Fibroblast of skin of left quadriceps (primary cell): ENCODE measurements at regions not wholly inside any gene's neighbourhood (a gene's known extent, or its start where the extent isn't known, plus 50 kb on each side); places are given as distances from the start of the nearest gene placed in this dataset.
"Not testable (repeated sequence)": the region's sequence is repeated elsewhere in the genome, so short reads cannot be mapped to it uniquely, and the experiment has no call there.

Experiments
- DNase-seq, 2 experiments: peaks; one replicate each; pipeline ENCODE4 v3.0.0-alpha.2; 2013; ENCODE audit warnings: low read depth in 2 of 2

- not testable (repeated sequence) for DNase-seq
Measured at GRCh38 chr3:125810010-125810409, 159.0 kb upstream of the ROPN1B start.

- DNase-seq: peak; percentile 61 to 64
Measured at GRCh38 chr3:125822175-125822574, 146.8 kb upstream of the ROPN1B start.

DNA sequence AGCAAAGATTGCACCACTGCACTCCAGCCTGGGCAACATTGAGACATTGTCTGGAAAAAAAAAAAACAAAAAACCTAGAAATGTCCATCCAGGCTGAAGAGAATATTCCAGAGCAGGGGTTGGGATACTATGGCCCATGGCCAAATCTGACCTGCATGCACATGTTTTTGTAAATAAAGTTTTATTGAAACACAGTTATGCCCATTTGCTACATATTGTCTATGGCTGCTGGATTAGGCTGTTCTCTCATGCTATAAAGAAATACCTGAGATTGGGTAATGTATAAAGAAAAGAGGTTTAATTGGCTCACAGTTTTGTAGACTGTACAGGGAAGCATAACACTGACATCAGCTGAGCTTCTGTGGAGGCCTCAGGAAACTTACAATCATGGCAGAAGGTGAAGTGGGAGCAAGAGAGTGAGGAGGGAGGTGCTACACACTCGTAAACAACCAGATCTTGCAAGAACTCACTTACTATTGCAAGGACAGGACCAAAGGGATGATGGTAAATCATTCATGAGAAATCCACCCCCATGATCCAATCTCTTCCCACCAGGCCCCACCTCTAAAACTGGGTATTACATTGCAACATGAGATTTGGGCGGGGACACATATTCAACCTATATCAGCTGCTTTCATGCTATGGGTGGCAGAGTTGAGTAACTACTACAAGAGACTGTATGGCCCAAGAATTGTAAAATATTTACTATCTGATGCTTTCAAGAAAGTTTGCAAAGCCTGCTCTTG is 137.8 kb upstream of the ROPN1B start:
- not testable (repeated sequence) for DNase-seq

DNA sequence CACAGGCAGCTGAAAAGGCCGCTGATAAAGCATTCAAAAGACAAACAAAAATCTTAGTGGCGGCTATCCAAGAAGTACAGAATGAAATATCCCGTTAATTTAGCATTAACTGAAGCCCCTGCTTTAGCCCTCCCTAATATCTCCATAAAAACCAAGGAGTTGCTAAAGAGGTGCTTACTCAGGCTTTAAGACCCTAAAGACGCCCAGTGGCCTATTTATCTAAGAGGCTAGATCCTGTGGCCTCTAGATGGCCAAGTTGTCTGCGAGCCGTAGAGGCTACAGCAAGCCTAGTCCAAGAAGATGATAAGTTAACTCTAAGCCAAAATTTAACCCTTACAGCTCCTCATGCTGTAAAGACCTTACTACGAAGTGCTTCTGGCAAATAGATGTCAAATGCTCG is 133.4 kb upstream of the ROPN1B start:
- DNase-seq: not testable (repeated sequence)

DNA sequence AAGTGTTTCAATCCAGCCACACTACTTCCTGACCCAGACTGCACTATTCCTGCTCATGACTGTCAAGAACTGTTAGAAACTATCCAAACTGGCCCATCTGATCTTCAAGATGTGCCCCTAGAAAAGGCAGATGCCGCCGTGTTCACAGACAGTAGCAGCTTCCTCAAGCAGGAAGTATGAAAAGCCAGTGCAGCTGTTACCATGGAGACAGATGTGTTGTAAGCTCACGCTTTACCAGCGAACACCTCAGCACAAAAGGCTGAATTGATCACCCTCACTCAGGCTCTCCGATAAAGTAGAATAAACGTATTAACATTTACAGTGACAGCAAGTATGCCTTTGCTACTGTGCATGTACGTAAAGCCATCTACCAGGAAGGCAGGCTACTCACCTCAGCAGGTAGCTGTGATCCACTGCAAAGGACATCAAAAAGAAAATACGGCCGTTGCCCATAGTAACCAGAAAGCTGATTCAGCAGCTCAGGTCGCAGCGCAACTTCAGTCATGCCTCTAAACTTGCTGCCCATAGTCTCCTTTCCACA is 132.9 kb upstream of the ROPN1B start:
- peak; percentile 9 to 14 for DNase-seq

DNA sequence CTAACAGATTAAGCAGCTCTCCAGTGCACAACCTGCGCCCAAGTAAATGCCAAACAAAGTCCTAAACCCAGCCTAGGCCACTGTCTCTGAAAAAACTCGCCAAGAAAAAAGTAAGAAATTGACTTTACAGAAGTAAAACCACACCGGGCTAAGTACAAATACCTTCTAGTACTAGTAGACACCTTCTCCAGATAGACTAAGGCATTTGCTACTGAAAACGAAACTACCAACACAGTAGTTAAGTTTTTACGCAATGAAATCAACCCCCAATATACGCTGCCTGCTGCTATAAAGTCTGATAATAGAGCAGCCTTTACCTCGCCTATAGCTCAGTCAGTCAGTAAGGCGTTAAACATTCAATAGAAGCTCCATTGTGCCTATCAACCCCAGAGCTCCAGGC is 132.2 kb upstream of the ROPN1B start:
- DNase-seq: not testable (repeated sequence)

GRCh38 chr3:125838857-125839256 is 130.1 kb upstream of the ROPN1B start:
- not testable (repeated sequence) for DNase-seq

DNA sequence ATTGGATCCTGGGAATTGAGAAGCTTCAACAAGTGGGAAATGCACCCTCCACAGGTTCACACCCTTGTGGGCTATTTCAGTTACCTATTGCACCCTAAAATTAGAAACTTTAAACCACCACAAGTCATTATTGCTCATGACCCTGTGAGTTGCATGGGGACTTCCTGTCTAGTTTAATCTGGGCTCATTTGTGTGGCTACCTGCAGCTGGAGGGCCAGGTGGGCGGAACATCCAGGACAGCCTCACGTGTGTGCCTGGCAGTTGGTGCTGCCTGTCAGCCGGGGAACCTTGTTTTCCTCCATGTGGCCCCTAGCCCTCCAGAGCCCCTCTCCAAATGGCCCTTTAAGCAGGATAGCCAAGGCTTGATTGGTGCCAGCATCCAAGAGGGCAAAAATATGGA is 128.5 kb upstream of the ROPN1B start:
- not testable (repeated sequence) for DNase-seq

DNA sequence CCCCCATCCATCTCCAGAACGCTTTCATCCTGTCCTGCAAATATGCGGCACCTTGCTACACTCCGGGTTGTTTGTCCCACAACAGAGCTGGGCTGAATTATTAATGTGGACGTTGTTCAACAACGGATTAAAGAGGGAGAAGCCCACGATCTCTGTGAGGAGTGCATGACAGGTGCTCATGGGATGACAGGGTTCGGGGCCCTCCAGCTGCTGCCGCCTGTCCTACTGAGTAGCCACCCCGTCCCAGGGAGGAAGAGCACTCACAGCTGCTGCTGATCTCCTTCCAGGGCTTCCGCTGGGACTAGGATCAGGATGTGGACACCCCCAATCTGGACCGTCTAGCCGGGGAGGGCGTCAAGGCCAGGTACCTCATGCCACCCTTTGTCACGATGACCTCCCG is 121.0 kb upstream of the ROPN1B start:
- not testable (repeated sequence) for DNase-seq

GRCh38 chr3:125855006-125855405 is 114.0 kb upstream of the ROPN1B start:
- not testable (repeated sequence) for DNase-seq

DNA sequence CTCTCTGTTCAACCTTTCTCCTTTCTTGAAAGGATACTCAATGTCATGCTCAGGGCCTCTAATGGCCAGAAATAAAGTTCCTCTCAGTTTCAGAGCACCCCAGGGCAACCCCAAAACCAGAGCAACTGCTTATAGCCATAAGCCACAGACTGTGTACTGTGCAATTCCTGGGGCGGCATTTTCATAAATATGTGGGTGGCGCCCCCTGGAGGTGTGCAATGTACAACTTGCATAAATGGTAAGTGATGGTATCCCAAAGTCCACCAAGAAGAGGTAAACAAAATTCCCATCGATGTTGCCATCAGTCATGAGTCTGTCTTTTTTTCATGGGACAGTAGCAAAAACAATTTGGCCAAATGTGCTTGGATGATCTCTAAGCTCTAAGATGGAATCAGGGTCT is 108.4 kb upstream of the ROPN1B start:
- not testable (repeated sequence) for DNase-seq

DNA sequence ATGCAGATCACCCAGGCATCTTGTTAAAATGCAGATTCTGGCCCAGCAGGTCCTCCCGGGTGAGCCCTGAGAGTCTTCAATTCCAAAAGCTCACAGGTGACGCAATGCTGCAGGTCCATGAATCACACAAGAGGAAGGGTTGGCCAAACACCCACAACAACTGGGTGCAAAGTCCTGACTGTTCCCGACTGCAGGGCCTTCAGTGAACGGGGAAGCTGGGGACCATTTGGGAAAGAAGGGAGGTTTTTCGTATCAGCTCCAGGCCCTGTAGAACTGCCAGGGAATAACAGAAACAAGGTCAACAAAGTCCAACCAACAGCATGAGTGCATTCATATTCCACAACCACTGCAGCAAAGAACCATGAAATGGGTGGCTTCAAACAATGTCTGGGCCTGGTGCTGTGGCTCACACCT is 106.1 kb upstream of the ROPN1B start:
- DNase-seq: not testable (repeated sequence)

GRCh38 chr3:125864532-125864931 is 104.4 kb upstream of the ROPN1B start:
- DNase-seq: not testable (repeated sequence)

DNA sequence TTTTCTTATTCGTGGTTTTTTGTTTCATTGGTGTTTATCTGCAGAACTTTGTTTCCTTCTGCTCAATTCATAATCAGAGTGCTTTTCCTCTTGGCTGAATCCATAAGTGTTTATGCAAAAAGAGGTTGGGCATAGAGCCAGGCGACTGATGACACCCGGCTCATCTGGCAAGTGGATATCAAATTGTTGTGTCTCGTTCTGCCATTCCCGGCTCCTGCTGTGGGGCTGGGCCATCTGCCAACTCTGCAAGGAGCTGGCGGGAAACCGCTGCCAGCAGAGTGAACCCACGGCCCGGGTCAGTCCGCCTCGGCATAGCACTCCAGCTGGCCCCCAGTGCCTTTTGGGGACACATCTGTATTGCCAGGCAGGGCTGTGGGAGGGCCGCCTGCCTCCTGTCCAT is 83.0 kb upstream of the ROPN1B start:
- DNase-seq: peak; percentile 58 to 65

- DNase-seq: not testable (repeated sequence)
Measured at GRCh38 chr3:125899181-125899580, 69.8 kb upstream of the ROPN1B start.

GRCh38 chr3:125901473-125901872 is 67.5 kb upstream of the ROPN1B start:
- DNase-seq: not testable (repeated sequence)

- not testable (repeated sequence) for DNase-seq
Measured at GRCh38 chr3:125903780-125904455, 65.1 kb upstream of the ROPN1B start.

DNA sequence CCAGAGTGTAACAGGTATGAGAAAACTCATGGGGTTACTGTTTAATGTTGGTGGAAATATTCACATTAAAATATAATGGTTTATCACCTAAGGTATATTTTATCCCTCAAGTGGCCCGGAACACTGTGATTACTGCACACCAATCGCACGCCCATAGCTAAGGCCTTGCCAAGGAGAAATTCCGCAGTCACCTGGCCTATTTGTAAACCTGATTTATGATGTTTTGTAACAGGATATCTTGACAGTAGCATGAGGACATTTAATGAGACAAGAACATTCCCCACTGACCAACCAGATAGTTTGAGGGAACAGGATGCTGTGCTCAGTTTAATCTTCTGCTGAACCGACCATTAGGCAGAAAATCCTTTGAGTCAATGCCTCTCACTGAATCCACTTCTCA is 61.7 kb upstream of the ROPN1B start:
- DNase-seq: not testable (repeated sequence)

DNA sequence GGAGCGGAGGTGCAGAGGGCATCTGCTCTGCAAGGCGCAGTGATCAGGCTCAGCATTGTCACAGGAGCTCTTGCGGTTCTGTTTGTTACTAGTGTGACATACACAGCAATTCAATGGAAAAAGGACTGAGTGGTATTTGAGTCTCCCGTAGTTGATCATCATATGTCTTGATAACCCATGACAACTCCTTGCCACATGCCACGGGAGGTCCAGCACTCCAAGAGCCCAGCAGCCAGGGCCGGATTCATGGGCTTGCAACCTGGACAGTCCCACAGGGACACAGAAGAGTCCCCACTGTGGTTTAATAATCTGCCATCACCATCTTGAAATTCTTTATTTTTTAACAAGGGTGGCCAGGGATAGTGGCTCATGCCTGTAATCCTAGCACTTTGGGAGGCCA is 58.1 kb upstream of the ROPN1B start:
- DNase-seq: not testable (repeated sequence)

- DNase-seq: peak in 1 of 2 experiments; percentile 9
Measured at GRCh38 chr3:125914608-125915436, 54.2 kb upstream of the ROPN1B start.

GRCh38 chr3:125915437-125915787 is 53.6 kb upstream of the ROPN1B start:
- not testable (repeated sequence) for DNase-seq

DNA sequence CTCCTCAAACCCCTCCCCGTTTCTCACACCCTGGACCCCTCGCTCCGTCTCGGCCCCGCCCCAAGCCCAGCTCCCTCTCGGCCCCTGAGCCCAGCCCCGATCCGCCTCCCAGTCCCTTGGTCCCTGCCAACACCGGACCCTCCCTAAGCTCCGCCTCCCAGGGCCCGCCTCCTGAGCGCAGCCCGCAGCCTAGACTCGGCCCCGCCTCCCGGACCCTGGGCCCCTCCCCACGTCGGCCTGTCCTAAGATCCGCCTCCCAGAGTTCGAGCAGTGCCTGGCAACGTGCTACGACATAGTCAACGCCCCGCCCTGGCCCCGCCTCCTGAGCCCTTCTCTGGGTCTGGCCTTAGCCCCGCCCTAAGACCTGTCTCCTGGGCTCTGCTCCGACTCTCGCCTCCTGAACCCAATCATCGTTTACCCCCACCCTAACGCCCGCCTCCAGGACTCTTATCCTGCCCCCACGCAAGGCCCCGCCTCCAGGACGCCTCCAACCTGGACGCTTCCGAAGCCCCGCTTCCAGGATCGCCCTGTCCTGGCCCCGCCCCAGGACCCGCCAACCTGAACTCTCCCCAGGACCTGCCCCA is 53.1 kb upstream of the ROPN1B start:
- peak; percentile 98 for DNase-seq
